ENCODE measurements at regions not wholly inside any gene's neighbourhood (a gene's known extent, or its start where the extent isn't known, plus 50 kb on each side); places are given as distances from the start of the nearest gene placed in this dataset.

DNA sequence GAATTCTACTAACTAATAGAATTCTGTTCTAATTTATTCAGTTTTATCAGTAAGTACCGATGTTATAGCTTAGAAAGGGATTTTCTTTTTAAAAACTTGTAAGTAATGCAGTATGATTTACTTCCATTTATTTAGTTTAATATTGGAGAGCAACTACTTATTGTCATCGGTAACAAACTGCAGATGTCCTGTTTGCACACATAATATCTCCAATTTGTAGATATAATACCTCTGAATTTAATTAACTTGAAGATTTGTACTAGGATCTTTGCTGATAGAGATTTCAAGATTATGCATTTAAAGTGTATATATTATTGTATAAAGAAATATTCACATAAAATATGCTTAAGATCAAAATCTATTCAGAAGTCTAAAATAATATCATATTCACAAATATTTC is 356.7 kb downstream of the PCDH17 start:
- no peak for DNase-seq (ENCODE audit: low spot score)

GRCh38 chr13:57991041-57991440 is 359.5 kb downstream of the PCDH17 start:
- no peak for DNase-seq (ENCODE audit: low spot score)
- TF ChIP-seq, protein P1, sequence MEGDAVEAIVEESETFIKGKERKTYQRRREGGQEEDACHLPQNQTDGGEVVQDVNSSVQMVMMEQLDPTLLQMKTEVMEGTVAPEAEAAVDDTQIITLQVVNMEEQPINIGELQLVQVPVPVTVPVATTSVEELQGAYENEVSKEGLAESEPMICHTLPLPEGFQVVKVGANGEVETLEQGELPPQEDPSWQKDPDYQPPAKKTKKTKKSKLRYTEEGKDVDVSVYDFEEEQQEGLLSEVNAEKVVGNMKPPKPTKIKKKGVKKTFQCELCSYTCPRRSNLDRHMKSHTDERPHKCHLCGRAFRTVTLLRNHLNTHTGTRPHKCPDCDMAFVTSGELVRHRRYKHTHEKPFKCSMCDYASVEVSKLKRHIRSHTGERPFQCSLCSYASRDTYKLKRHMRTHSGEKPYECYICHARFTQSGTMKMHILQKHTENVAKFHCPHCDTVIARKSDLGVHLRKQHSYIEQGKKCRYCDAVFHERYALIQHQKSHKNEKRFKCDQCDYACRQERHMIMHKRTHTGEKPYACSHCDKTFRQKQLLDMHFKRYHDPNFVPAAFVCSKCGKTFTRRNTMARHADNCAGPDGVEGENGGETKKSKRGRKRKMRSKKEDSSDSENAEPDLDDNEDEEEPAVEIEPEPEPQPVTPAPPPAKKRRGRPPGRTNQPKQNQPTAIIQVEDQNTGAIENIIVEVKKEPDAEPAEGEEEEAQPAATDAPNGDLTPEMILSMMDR (IDR thresholded peaks at IDR 0.05; ENCODE audit: extremely low read depth, missing control alignments), result no peak

More for the DNA sequence above, 356.7 kb downstream of the PCDH17 start:
- TF ChIP-seq, protein P1 (IDR thresholded peaks at IDR 0.05; ENCODE audit: extremely low read depth, missing control alignments), result no peak

- TF ChIP-seq, protein P1 (IDR thresholded peaks at IDR 0.05; ENCODE audit: extremely low read depth, missing control alignments), result no peak
- no peak for DNase-seq (ENCODE audit: low spot score)
These were observed 360.9 kb downstream of the PCDH17 start for GRCh38 chr13:57992416-57992815.

DNA sequence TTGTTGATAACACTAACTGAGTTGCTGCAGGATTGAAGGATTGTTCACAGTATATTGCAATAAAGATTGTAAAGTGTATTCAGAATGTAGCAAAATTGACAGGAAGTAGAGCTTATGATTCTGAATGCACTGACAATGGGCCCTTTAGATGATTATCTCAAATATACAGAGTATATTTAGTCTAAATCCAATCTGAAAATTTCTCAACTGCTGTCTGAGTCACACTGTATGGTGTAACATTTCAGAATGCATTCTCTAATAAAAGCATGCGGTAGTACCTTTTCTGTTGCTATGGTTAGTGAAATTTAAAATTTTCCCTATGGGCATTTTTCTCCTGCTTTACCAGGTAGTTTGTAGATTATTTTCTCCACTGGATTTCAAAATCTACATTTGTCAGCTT is 365.2 kb downstream of the PCDH17 start:
- no peak for DNase-seq (ENCODE audit: low spot score)
- TF ChIP-seq, protein P1 (IDR thresholded peaks at IDR 0.05; ENCODE audit: extremely low read depth, missing control alignments), result no peak

GRCh38 chr13:58004751-58005150 is 373.2 kb downstream of the PCDH17 start:
- DNase-seq (ENCODE audit: low spot score), result no peak
- TF ChIP-seq, protein P1 (IDR thresholded peaks at IDR 0.05; ENCODE audit: extremely low read depth, missing control alignments), result no peak

GRCh38 chr13:58018020-58018419 is 386.5 kb downstream of the PCDH17 start:
- TF ChIP-seq, protein P1 (IDR thresholded peaks at IDR 0.05; ENCODE audit: extremely low read depth, missing control alignments), result no peak
- no peak for DNase-seq (ENCODE audit: low spot score)

- TF ChIP-seq, protein P1 (IDR thresholded peaks at IDR 0.05; ENCODE audit: extremely low read depth, missing control alignments), result no peak
- DNase-seq (ENCODE audit: low spot score), result no peak
These were observed 387.3 kb downstream of the PCDH17 start for GRCh38 chr13:58018865-58019264.
